BE2C (cell line): ENCODE measurements at regions not wholly inside any gene's neighbourhood (a gene's known extent, or its start where the extent isn't known, plus 50 kb on each side); places are given as distances from the start of the nearest gene placed in this dataset.
"Not testable (repeated sequence)": the region's sequence is repeated elsewhere in the genome, so short reads cannot be mapped to it uniquely, and the experiment has no call there.

Experiments
- DNase-seq: peaks from one replicate; pipeline ENCODE4 v3.0.0-alpha.2; 2020
- H3K27me3 ChIP-seq: fragments of 250-450 bp; sonication (Bioruptor Pico); 2 replicates; pipeline ENCODE4 v1.5.1; 2020; ENCODE audit warnings: mild to moderate bottlenecking
- H3K36me3 ChIP-seq: fragments of 250-450 bp; sonication (Bioruptor Pico); 2 replicates; pipeline ENCODE4 v1.5.1; 2020; ENCODE audit warnings: mild to moderate bottlenecking
- H3K4me1 ChIP-seq: fragments of 250-450 bp; sonication (Bioruptor Pico); 2 replicates; pipeline ENCODE4 v1.5.1; 2020
- H3K4me3 ChIP-seq: 2 replicates; pipeline ENCODE4 v1.5.1; 2011; ENCODE audit warnings: low read depth, low read length
- H3K9me3 ChIP-seq: fragments of 250-450 bp; sonication (Bioruptor Pico); 2 replicates; pipeline ENCODE4 v1.5.1; 2020
- TF ChIP-seq, protein P1 (sequence below): IDR thresholded peaks from 2 replicates; pipeline ENCODE4 v1.5.1; 2012; ENCODE audit warnings: mild to moderate bottlenecking, low read depth, low read length

DNA sequence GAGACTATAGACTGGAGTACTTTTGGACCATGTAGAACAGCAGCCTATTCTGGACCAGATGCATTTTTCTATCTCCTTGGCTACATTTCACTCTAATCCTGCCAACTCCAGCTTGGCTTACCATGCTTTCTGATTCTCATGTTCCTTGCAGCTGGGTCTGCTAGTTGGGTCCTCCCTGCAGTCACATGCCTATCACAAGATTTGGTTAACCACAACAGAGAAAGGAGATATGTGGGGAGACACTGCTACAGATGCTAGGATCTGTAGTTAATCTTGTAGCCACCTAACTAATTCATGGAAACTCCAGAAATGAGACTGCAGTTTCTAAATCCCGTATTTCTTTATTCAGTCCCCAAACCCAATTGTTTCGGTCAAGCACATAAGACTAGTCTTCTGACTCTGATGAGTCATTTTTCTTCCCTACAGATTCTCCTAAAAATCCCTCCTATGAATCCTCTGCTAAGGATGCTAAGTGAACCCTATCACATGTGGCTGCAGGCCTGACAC, 410.6 kb downstream of the DAD1 start:
- TF ChIP-seq, protein P1, sequence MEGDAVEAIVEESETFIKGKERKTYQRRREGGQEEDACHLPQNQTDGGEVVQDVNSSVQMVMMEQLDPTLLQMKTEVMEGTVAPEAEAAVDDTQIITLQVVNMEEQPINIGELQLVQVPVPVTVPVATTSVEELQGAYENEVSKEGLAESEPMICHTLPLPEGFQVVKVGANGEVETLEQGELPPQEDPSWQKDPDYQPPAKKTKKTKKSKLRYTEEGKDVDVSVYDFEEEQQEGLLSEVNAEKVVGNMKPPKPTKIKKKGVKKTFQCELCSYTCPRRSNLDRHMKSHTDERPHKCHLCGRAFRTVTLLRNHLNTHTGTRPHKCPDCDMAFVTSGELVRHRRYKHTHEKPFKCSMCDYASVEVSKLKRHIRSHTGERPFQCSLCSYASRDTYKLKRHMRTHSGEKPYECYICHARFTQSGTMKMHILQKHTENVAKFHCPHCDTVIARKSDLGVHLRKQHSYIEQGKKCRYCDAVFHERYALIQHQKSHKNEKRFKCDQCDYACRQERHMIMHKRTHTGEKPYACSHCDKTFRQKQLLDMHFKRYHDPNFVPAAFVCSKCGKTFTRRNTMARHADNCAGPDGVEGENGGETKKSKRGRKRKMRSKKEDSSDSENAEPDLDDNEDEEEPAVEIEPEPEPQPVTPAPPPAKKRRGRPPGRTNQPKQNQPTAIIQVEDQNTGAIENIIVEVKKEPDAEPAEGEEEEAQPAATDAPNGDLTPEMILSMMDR: no peak
- H3K27me3 ChIP-seq: no peaks in the 10 kb centered on the region
- H3K4me1 ChIP-seq: no peaks in the 10 kb centered on the region
- no peaks in the 10 kb centered on the region for H3K9me3 ChIP-seq
- no peak overlapping the region for H3K4me3 ChIP-seq
- no peak for DNase-seq
- no peaks in the 10 kb centered on the region for H3K36me3 ChIP-seq

DNA sequence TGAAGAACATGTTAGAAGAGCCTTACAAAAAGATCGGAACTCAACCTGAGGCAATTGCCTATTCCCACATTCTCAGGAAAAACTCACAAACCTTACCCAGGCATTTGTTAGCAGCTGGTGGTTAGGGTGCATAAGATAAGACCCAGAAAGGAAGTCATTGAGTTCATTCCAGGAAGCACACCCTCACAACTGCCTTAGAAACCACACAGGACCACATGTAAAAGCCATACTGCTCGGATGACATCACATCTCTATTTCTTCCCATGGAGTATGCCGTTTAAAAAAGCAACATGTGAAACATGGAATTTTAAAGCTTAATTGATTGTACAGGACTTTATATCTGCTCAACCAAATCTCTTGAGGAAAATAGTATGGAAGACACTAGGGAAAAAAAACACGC, 411.2 kb downstream of the DAD1 start:
- Histone ChIP-seq H3K36me3 (no peaks in the 10 kb centered on the region), H3K4me1 (no peaks in the 10 kb centered on the region), H3K27me3 (no peaks in the 10 kb centered on the region), H3K4me3 (no peak overlapping the region), H3K9me3 (no peaks in the 10 kb centered on the region)
- TF ChIP-seq, protein P1: no peak
- DNase-seq: no peak

DNA sequence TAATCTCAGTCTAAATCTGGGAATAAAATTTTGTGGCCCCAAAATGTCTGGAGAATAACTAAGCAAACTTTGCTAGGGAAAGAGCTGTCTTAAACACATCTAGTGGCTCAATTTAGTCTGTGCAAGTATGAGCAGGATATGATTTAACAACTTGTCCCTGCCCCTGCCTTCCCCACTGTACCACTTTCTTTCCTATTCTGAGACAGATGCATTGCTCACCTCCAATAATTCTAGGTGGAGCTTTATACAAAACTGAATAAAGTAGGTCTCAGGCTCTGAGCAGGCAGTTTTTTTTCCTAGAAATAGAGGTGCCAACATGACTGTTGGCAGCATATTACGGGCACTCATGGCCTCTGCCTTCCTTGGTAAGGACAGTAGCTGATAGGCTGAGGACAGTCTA, 412.1 kb downstream of the DAD1 start:
- DNase-seq: no peak
- Histone ChIP-seq H3K4me3 (no peak overlapping the region), H3K9me3 (no peaks in the 10 kb centered on the region), H3K4me1 (no peaks in the 10 kb centered on the region), H3K36me3 (no peaks in the 10 kb centered on the region), H3K27me3 (no peaks in the 10 kb centered on the region)
- TF ChIP-seq, protein P1: no peak

DNA sequence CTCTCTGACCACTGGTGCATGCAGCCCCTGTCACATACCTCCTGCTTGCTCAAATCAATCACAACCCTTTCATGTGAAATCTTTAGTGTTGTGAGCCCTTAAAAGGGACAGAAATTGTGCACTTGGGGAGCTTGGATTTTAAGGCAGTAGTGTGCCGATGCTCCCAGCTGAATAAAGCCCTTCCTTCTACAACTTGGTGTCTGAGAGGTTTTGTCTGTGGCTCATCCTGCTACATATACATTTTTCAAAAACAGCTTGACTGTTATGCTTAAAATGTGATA, 413.8 kb downstream of the DAD1 start:
- not testable (repeated sequence) for H3K36me3 ChIP-seq, H3K4me1 ChIP-seq, DNase-seq, H3K27me3 ChIP-seq, H3K9me3 ChIP-seq, H3K4me3 ChIP-seq

DNA sequence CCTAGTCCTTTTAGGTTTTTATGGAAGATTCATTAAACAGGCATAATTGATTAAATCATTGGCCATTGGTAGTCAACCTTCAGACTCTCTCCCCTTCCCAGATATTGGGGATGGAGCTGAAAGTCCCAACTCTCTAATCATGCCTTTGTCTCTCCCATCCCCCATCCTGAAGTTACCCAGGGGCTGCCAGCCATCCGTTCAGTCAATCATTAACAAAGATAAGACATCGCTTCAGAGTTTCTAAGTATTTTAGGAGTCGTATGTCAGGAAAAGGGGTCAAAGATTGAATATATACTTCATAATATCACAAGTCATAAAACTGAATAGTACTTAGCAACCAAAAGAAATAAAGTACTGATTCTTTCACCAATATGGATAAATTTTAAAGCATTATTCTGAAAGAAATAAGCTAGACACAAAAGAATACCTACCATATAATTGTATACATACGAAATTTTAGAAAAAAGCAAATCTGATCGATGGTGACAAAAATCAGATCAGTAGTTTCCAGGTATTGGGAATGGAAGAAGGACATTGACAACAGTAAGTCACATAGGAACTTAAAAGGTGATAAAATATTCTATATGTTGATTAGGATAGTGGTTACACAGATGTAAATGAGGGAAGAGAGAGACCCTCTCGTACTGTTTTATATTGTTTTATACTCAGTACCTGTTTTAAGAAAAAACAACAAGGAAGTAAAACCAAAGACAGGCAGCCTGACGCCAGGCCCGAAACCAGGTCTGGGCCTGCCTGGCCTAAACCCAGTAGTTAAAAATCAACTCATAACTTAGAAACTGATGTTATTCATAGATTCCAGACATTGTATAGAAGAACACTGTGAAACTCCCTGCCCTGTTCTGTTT, 414.4 kb downstream of the DAD1 start:
- no peak for DNase-seq
- Histone ChIP-seq H3K27me3 (no peaks in the 10 kb centered on the region), H3K4me3 (no peak overlapping the region), H3K36me3 (no peaks in the 10 kb centered on the region), H3K9me3 (no peaks in the 10 kb centered on the region), H3K4me1 (no peaks in the 10 kb centered on the region)
- TF ChIP-seq, protein P1: no peak

DNA sequence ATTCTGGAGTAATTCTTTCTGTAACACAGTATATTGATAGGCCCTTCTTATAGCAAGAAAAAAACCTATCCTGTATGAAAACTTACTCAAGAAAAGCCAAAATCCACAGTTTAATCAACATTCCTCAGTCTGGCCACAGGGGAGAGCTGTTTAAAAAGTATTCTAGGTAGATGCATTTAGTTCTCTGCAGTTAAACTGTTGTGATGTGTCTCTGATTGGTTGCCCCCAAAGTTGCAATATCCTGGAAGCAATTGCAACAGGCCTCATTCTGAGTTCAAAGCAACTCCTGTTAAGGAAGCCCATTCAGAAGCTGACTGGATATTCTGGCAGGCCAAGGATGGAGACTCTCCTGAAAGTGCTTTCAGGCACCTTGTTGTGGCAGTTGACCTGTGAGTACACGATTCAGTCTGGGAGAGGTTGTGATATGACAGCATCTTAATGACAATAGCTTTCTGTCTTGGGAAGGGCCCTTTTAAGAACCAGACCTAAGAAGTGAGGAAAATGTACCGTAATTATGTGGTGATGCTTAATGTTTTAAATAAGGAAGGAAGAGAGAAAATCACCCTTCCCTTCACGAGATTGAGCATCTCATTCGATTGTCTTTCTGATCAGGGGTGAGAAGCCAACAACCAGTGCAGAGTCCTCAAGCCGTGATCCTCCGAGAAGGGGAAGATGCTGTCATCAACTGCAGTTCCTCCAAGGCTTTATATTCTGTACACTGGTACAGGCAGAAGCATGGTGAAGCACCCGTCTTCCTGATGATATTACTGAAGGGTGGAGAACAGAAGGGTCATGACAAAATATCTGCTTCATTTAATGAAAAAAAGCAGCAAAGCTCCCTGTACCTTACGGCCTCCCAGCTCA, 420.7 kb downstream of the DAD1 start:
- H3K27me3 ChIP-seq: peaks cover 5% of the 10 kb centered on the region; the same call in 1 of the 2 replicates
- H3K4me3 ChIP-seq: no peak overlapping the region
- no peaks in the 10 kb centered on the region for H3K36me3 ChIP-seq
- H3K4me1 ChIP-seq: no peaks in the 10 kb centered on the region
- TF ChIP-seq, protein P1: no peak
- H3K9me3 ChIP-seq: no peaks in the 10 kb centered on the region
- no peak for DNase-seq
